ENCODE measurements at regions not wholly inside any gene's neighbourhood (a gene's known extent, or its start where the extent isn't known, plus 50 kb on each side); places are given as distances from the start of the nearest gene placed in this dataset.

DNA sequence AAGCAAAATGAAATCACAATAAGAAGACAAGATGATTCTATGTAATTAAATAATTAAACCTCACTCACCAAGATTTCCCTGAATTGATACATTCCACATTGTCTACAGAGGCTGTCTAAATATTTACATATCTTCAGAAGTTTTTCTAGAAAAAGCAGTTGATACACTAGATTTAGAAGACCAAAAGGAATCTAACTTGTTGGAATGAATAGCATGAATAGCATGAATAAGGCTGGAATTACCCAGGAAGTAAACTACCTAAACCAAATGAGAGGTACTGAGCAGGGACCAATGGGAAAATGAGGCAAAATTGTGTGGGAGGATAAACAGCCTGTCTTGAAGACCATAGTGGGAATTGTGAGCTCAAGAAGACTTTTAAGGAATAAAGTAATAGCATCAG lies 479.7 kb downstream of the TXNL1 start:
- no peak for TF ChIP-seq POLR2A (IDR thresholded peaks at IDR 0.05; ENCODE audit: low read depth, low read length)
- TF ChIP-seq POLR2AphosphoS5 (IDR thresholded peaks at IDR 0.05; ENCODE audit: low read depth, low read length), result no peak

Data from GM12892 (cell line).